Thyroid gland (tissue), 4 donors: ENCODE measurements at regions not wholly inside any gene's neighbourhood (a gene's known extent, or its start where the extent isn't known, plus 50 kb on each side); places are given as distances from the start of the nearest gene placed in this dataset.

ENCODE experiments used
- POLR2A ChIP-seq, 2 donors: fragments of 450-650 bp; IDR thresholded peaks; one replicate each; pipeline ENCODE4 v1.6.1; 2017; ENCODE audit warnings: antibody characterized with exemption in 2 of 2, mild to moderate bottlenecking in 2 of 2, moderate library complexity in 1 of 2
- TF ChIP-seq, protein P1 (sequence below), 6 experiments: fragments of 200-600 bp in 3 of 6; fragments of 450-650 bp in 3 of 6; sonication (generic) in 3 of 6; IDR thresholded peaks; one replicate each; pipeline ENCODE4 v1.5.1; 2016 to 2019; ENCODE audit warnings: antibody characterized with exemption in 6 of 6, mild to moderate bottlenecking in 2 of 6, inconsistent platforms in 1 of 6, moderate library complexity in 1 of 6

DNA sequence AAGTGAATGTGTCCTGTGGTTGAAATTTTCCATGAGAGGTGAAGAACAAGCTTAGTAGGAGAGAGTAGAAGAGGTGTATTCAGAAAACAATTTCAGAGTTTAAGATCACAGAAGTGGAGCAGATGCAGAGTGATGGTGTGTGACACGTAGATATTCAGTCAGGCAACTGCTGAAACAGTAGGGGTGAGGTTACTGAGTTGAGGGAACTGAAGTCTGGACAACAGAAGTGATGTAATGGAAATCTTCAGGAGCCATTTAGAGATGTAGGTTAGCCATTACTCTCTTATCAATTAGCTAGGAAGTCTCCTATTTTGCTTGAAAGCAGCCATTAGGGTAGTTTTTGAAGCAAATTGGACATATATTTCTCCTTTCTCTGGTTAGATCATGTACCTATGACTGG lies 584.4 kb downstream of the PKHD1 start:
- TF ChIP-seq, protein P1, sequence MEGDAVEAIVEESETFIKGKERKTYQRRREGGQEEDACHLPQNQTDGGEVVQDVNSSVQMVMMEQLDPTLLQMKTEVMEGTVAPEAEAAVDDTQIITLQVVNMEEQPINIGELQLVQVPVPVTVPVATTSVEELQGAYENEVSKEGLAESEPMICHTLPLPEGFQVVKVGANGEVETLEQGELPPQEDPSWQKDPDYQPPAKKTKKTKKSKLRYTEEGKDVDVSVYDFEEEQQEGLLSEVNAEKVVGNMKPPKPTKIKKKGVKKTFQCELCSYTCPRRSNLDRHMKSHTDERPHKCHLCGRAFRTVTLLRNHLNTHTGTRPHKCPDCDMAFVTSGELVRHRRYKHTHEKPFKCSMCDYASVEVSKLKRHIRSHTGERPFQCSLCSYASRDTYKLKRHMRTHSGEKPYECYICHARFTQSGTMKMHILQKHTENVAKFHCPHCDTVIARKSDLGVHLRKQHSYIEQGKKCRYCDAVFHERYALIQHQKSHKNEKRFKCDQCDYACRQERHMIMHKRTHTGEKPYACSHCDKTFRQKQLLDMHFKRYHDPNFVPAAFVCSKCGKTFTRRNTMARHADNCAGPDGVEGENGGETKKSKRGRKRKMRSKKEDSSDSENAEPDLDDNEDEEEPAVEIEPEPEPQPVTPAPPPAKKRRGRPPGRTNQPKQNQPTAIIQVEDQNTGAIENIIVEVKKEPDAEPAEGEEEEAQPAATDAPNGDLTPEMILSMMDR (IDR thresholded peaks at IDR 0.05): no peak
- no peak for TF ChIP-seq POLR2A (IDR thresholded peaks at IDR 0.05)
